HepG2 (cell line): ENCODE measurements at regions not wholly inside any gene's neighbourhood (a gene's known extent, or its start where the extent isn't known, plus 50 kb on each side); places are given as distances from the start of the nearest gene placed in this dataset.

ENCODE experiments used
- ATAC-seq: fragments of 200-7000 bp; cut with Tn5 transposase; 3 replicates; pipeline ENCODE4 v1.9.1; 2020; ENCODE audit warnings: mild to moderate bottlenecking, moderate library complexity
- BruUV-seq: library from RNA; stranded (reverse); fragments of 400-500 nt; replicated peaks from 2 replicates; lab custom pipeline; 2021; lab: Mats Ljungman, UMichigan
- CTCF ChIA-PET: fragments of 300-600 bp; formaldehyde crosslinking; extraction: SDS; loops from one replicate; lab custom pipeline; 2021; ENCODE audit warnings: low total read pairs, inconsistent platforms, low intra/inter-chr PET ratio; lab: Yijun Ruan, JAX
- POLR2A ChIA-PET: fragments of 350-600 bp; sonication (Branson Sonifier 250); formaldehyde crosslinking; loops from one replicate; lab custom pipeline; 2020; ENCODE audit warnings: antibody characterized with exemption, inconsistent platforms; lab: Yijun Ruan, JAX
- DNase-seq: peaks from one replicate; pipeline ENCODE4 v3.0.0-alpha.2; 2015; ENCODE audit warnings: low spot score
- FAIRE-seq: peaks from 3 replicates; lab custom pipeline; 2011; peaks lifted over from hg19 to GRCh38; lab: Jason Lieb, UNC
- H2AFZ ChIP-seq: one replicate; pipeline ENCODE4 v1.6.1; 2011; ENCODE audit warnings: low read length, inconsistent platforms
- H3K27ac ChIP-seq: fragments of 300-600 bp; 3 replicates; pipeline ENCODE4 v1.8.0; 2011; ENCODE audit warnings: mixed run types, mild to moderate bottlenecking, mixed read lengths, low read length, inconsistent platforms; ENCODE audit not compliant: insufficient read depth; ENCODE audit errors: extremely low read length
- H3K27me3 ChIP-seq, 2 experiments: fragments of 200-600 bp in 1 of 2; 2 replicates in 1 of 2; 3 replicates in 1 of 2; pipeline versions ENCODE4 v1.6.0 to v1.8.0; 2011; ENCODE audit warnings: low read length in 2 of 2, mild to moderate bottlenecking in 2 of 2, moderate library complexity in 2 of 2, inconsistent platforms in 1 of 2; ENCODE audit not compliant: insufficient read depth in 2 of 2, control insufficient read depth in 1 of 2
- H3K36me3 ChIP-seq, 2 experiments: fragments of 200-600 bp in 1 of 2; replicated peaks in 1 of 2; 2 replicates in 1 of 2; 3 replicates in 1 of 2; pipeline versions ENCODE4 v1.5.1 to v1.8.0; 2011; ENCODE audit warnings: low read length in 2 of 2, inconsistent platforms in 1 of 2; ENCODE audit not compliant: insufficient read depth in 2 of 2, control insufficient read depth in 1 of 2
- H3K4me1 ChIP-seq: 2 replicates; pipeline ENCODE4 v1.5.1; 2012; ENCODE audit warnings: low read length, inconsistent platforms; ENCODE audit not compliant: insufficient read depth
- H3K4me2 ChIP-seq: 2 replicates; pipeline ENCODE4 v1.6.0; 2011; ENCODE audit warnings: low read depth, low read length, inconsistent platforms
- H3K4me3 ChIP-seq, 3 experiments: fragments of 200-600 bp in 1 of 3; sonication (generic), shearing (Covaris generic) in 1 of 3; replicated peaks in 1 of 3; 2 replicates each; pipeline ENCODE4 v1.5.1; 2011 to 2016; ENCODE audit warnings: low read length in 3 of 3, inconsistent platforms in 2 of 3, low read depth in 2 of 3, mild to moderate bottlenecking in 2 of 3, control low read depth in 1 of 3, mixed read lengths in 1 of 3; ENCODE audit not compliant: insufficient read depth in 1 of 3
- H3K79me2 ChIP-seq: one replicate; pipeline ENCODE4 v1.6.1; 2011; ENCODE audit warnings: low read length, inconsistent platforms; ENCODE audit not compliant: insufficient read depth
- H3K9ac ChIP-seq: 2 replicates; pipeline ENCODE4 v1.6.0; 2011; ENCODE audit warnings: mild to moderate bottlenecking, low read depth, low read length, inconsistent platforms; ENCODE audit not compliant: insufficient read depth
- H3K9me3 ChIP-seq: 2 replicates; pipeline ENCODE4 v1.5.1; 2012; ENCODE audit warnings: mild to moderate bottlenecking, low read length
- H4K20me1 ChIP-seq: 2 replicates; pipeline ENCODE4 v1.6.0; 2011; ENCODE audit warnings: inconsistent platforms, mild to moderate bottlenecking, low read length, moderate library complexity; ENCODE audit not compliant: insufficient read depth
- GZF1 ChIP-seq: sonication (generic); formaldehyde crosslinking; IDR thresholded peaks from 2 replicates; pipeline ENCODE4 v1.5.1; 2020; ENCODE audit warnings: mild to moderate bottlenecking, missing genetic modification reagents
- NPAS2 ChIP-seq: sonication (generic); formaldehyde crosslinking; IDR thresholded peaks from 2 replicates; pipeline ENCODE4 v1.8.0; 2022; ENCODE audit warnings: mild to moderate bottlenecking, missing genetic modification reagents, borderline replicate concordance
- SSRP1 ChIP-seq: IDR thresholded peaks from 2 replicates; pipeline ENCODE4 v1.6.1; 2016; ENCODE audit warnings: control low read depth
- ZFP36 ChIP-seq: fragments of 150-350 bp; IDR thresholded peaks from 2 replicates; pipeline ENCODE4 v1.6.1; 2018; ENCODE audit warnings: borderline replicate concordance, low read length, low read depth; ENCODE audit not compliant: partially characterized antibody
- ZNF33A ChIP-seq: sonication (generic); formaldehyde crosslinking; IDR thresholded peaks from 2 replicates; pipeline ENCODE4 v1.5.1; 2020; ENCODE audit warnings: missing genetic modification reagents, mild to moderate bottlenecking, moderate library complexity, borderline replicate concordance
- ZNF446 ChIP-seq: sonication (generic); formaldehyde crosslinking; IDR thresholded peaks from 2 replicates; pipeline ENCODE4 v1.5.0; 2020; ENCODE audit warnings: mild to moderate bottlenecking, missing genetic modification reagents
- ZNF564 ChIP-seq: sonication (generic); formaldehyde crosslinking; IDR thresholded peaks from 2 replicates; pipeline ENCODE4 v1.8.1; 2023; ENCODE audit warnings: mild to moderate bottlenecking, missing genetic modification reagents
- WGBS: methylation state at CpG from one replicate; pipeline ENCODE4 v1.1.6; 2017; ENCODE audit warnings: low lambda C conversion rate; 5-methylcytosine and 5-hydroxymethylcytosine counted together
- in situ Hi-C: cut with HindIII; loops from 2 replicates; pipeline ENCODE4 v1.10.0; 2017; ENCODE audit warnings: low pct_unique_long_range_greater_than_20kb; ENCODE audit not compliant: extremely low pct_ligation_motif_present
- intact Hi-C: fragments of 100-400 bp; cut with micrococcal nuclease; formaldehyde crosslinking; loops from one replicate; pipeline ENCODE4 v1.10.0; 2022; ENCODE audit not compliant: unreplicated experiment
- TF ChIP-seq, protein P1 (sequence below), 2 experiments: sonication (generic) in 1 of 2; formaldehyde crosslinking in 1 of 2; IDR thresholded peaks; 2 replicates each; pipeline versions ENCODE4 v1.5.1 to v1.6.1; 2011 to 2020; ENCODE audit warnings: borderline replicate concordance in 1 of 2, low read depth in 1 of 2, low read length in 1 of 2, mild to moderate bottlenecking in 1 of 2, missing genetic modification reagents in 1 of 2, moderate library complexity in 1 of 2
- TF ChIP-seq, protein P2 (sequence below): sonication (generic); formaldehyde crosslinking; IDR thresholded peaks from 2 replicates; pipeline ENCODE4 v1.5.0; 2020; ENCODE audit warnings: mild to moderate bottlenecking, missing genetic modification reagents, borderline replicate concordance
- TF ChIP-seq, protein P3 (sequence below): sonication (generic); formaldehyde crosslinking; IDR thresholded peaks from 2 replicates; pipeline ENCODE4 v1.4.0; 2020; ENCODE audit warnings: low read depth, mild to moderate bottlenecking, missing genetic modification reagents

DNA sequence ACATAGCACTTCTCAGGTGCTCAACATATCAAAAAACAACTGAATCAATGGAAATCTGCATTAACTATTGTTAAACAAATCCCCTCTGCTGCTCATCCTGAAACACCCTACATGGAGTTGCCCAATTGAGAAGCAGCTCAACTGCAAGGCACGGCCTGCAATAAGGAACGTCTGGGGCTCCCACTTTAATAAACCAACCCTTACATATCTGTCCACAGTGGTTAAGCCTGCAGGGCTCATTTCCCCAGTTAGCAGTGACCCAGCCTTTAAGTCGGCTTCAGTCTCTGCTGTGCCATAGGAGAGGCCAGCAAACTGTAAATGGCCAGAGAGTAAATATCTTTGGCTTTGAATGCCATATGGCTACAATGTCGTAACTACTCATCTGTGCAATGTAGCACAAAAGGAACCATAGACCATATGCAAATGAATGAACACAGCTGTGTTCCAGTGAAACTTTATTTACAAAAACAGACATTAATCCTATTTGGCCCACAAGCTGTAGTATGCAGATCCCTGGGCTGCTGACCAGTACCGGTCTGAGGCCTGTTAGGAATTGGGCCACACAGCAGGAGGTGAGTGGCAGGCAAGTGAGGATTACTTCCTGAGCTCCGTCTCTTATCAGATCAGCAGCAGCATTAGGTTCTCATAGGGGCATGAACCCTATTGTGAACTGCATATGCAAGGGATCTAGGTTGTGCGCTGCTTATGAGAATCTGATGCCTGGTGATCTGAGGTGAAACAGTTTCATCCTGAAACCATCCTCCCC, 522.7 kb upstream of the CDH4 start:
- H3K4me2 ChIP-seq, result no peak overlapping the region
- H3K79me2 ChIP-seq, result no peaks in the 10 kb centered on the region
- H3K27me3 ChIP-seq, result no peaks in the 10 kb centered on the region; a peak in 1 of 5 replicates
- CTCF ChIA-PET, result no interaction called here
- no TSS peak for BruUV-seq
- no peak overlapping the region for H3K4me3 ChIP-seq
- peaks cover 68% of the 10 kb centered on the region for H3K9me3 ChIP-seq
- FAIRE-seq (no peak), ATAC-seq (no peak), DNase-seq (no peak)
- POLR2A ChIA-PET, result no interaction called here
- H3K36me3 ChIP-seq, result no peaks in the 10 kb centered on the region
- WGBS, result 11% methylated on average over 7 of the region's 7 CpGs
- intact Hi-C loops, result no loop called here
- H3K9ac ChIP-seq, result no peak overlapping the region
- H4K20me1 ChIP-seq, result no peaks in the 10 kb centered on the region
- in situ Hi-C loops, result no loop called here
- no peak for TF ChIP-seq ZNF564 (CRISPR knock-in tag)
- TF ChIP-seq SSRP1 (CRISPR knock-in tag), result no peak
- TF ChIP-seq, protein P1, sequence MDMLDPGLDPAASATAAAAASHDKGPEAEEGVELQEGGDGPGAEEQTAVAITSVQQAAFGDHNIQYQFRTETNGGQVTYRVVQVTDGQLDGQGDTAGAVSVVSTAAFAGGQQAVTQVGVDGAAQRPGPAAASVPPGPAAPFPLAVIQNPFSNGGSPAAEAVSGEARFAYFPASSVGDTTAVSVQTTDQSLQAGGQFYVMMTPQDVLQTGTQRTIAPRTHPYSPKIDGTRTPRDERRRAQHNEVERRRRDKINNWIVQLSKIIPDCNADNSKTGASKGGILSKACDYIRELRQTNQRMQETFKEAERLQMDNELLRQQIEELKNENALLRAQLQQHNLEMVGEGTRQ (IDR thresholded peaks at IDR 0.05; ENCODE audit: low read depth, low read length), result no peak
- TF ChIP-seq, protein P1 (CRISPR knock-in tag; IDR thresholded peaks at IDR 0.05; ENCODE audit: borderline replicate concordance), result no peak
- TF ChIP-seq NPAS2 (CRISPR knock-in tag), result no peak
- no peak overlapping the region for H3K27ac ChIP-seq
- H2AFZ ChIP-seq, result no peak overlapping the region
- H3K4me1 ChIP-seq, result no peaks in the 10 kb centered on the region

DNA sequence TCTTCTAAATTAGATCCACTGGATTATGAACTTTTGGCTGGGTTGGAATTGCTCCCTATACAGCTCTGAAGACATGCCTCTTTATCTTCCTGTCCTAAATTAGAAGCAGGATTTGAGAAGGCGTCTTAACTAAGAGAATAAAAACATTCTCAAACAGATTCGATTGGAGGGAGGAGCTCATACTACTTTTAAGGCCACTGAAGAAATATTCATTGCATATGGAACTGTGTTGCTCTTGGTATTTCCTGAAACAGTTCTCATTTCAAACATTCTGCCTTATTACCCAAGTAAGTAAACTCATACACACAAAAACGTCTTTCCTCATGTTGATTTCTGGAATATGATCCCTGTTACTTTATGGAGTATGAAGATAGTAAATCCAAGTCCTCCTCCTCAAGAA, 519.7 kb upstream of the CDH4 start:
- no peak overlapping the region for H3K4me3 ChIP-seq
- H3K4me2 ChIP-seq, result no peak overlapping the region
- FAIRE-seq (no peak), ATAC-seq (no peak), DNase-seq (no peak)
- no peak overlapping the region for H3K9ac ChIP-seq
- H4K20me1 ChIP-seq, result no peaks in the 10 kb centered on the region
- POLR2A ChIA-PET, result no interaction called here
- H2AFZ ChIP-seq, result no peak overlapping the region
- no peaks in the 10 kb centered on the region for H3K36me3 ChIP-seq
- CTCF ChIA-PET, result no interaction called here
- intact Hi-C loops (no loop called here), in situ Hi-C loops (no loop called here)
- no peak overlapping the region for H3K27ac ChIP-seq
- 0% methylated on average over 3 of the region's 3 CpGs for WGBS
- no peaks in the 10 kb centered on the region for H3K79me2 ChIP-seq
- H3K27me3 ChIP-seq, result no peaks in the 10 kb centered on the region; a peak in 1 of 5 replicates
- H3K4me1 ChIP-seq, result no peaks in the 10 kb centered on the region
- peaks cover 74% of the 10 kb centered on the region for H3K9me3 ChIP-seq
- no TSS peak for BruUV-seq
- TF ChIP-seq, protein P2, sequence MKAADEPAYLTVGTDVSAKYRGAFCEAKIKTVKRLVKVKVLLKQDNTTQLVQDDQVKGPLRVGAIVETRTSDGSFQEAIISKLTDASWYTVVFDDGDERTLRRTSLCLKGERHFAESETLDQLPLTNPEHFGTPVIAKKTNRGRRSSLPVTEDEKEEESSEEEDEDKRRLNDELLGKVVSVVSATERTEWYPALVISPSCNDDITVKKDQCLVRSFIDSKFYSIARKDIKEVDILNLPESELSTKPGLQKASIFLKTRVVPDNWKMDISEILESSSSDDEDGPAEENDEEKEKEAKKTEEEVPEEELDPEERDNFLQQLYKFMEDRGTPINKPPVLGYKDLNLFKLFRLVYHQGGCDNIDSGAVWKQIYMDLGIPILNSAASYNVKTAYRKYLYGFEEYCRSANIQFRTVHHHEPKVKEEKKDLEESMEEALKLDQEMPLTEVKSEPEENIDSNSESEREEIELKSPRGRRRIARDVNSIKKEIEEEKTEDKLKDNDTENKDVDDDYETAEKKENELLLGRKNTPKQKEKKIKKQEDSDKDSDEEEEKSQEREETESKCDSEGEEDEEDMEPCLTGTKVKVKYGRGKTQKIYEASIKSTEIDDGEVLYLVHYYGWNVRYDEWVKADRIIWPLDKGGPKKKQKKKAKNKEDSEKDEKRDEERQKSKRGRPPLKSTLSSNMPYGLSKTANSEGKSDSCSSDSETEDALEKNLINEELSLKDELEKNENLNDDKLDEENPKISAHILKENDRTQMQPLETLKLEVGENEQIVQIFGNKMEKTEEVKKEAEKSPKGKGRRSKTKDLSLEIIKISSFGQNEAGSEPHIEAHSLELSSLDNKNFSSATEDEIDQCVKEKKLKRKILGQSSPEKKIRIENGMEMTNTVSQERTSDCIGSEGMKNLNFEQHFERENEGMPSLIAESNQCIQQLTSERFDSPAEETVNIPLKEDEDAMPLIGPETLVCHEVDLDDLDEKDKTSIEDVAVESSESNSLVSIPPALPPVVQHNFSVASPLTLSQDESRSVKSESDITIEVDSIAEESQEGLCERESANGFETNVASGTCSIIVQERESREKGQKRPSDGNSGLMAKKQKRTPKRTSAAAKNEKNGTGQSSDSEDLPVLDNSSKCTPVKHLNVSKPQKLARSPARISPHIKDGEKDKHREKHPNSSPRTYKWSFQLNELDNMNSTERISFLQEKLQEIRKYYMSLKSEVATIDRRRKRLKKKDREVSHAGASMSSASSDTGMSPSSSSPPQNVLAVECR, result no peak
- TF ChIP-seq GZF1 (CRISPR knock-in tag), result no peak
- TF ChIP-seq ZNF446 (CRISPR knock-in tag), result no peak
- no peak for TF ChIP-seq ZNF33A (CRISPR knock-in tag)
- no peak for TF ChIP-seq ZFP36
- TF ChIP-seq, protein P3, sequence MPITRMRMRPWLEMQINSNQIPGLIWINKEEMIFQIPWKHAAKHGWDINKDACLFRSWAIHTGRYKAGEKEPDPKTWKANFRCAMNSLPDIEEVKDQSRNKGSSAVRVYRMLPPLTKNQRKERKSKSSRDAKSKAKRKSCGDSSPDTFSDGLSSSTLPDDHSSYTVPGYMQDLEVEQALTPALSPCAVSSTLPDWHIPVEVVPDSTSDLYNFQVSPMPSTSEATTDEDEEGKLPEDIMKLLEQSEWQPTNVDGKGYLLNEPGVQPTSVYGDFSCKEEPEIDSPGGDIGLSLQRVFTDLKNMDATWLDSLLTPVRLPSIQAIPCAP (CRISPR knock-in tag), result no peak
